GM18520 (cell line): ENCODE measurements at regions not wholly inside any gene's neighbourhood (a gene's known extent, or its start where the extent isn't known, plus 50 kb on each side); places are given as distances from the start of the nearest gene placed in this dataset.
"Not testable (repeated sequence)": the region's sequence is repeated elsewhere in the genome, so short reads cannot be mapped to it uniquely, and the experiment has no call there.

Experiments used
- ATAC-seq: cut with Tn5 transposase; IDR thresholded peaks from one replicate; pipeline ENCODE4 v1.9.1; 2021; ENCODE audit not compliant: unreplicated experiment

DNA sequence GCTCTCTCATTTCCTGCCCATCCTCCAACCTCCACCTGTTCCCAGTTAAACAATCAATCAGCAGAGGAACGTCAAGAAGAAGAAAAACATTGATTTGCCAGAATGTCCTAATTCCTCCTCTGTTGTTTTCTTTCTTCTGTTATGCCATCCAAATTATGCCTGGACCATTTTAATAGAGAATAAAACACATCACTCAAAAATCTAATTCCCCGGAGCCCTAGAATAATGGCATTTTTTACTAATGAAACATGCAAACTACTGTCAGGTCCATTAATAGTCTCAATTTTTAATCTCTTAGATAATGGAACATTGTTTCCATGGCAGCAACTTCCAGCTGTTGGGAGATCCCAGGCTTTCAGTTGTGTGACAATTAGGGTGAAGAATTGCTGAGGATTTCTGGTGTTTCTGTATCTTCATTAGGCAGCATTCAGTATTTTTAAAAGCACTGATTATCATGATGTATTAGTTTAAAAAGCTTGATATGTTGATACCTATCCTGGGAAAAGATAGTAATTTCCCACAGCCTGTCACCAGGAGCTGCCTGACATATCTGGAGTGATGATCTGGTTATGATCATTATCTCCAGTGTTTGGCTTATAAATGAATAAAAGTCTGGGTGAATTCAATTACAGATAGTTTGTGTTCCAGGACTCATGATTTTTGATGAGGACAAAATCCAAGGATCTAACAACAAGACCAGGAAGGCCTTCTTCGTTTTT, 209.8 kb downstream of the TPBG start:
- no peak for ATAC-seq

DNA sequence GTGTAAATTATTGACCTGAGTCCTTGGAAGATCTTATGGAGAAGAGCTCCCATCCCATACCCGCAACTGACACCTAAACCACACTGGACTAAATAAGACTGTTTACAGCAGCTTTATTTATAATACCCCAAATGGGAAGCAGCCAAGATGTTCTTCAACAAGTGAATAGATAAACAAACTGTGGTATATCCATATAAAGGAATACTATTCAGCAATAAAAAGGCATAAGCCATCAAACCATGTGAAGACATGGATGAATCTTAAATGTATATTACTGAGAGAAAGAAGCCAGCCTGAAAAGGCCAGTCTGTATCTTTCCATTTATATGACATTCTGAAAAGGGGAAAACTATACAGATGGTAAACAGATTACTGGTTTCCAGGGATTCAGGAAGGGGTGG, 212.7 kb downstream of the TPBG start:
- no peak for ATAC-seq

DNA sequence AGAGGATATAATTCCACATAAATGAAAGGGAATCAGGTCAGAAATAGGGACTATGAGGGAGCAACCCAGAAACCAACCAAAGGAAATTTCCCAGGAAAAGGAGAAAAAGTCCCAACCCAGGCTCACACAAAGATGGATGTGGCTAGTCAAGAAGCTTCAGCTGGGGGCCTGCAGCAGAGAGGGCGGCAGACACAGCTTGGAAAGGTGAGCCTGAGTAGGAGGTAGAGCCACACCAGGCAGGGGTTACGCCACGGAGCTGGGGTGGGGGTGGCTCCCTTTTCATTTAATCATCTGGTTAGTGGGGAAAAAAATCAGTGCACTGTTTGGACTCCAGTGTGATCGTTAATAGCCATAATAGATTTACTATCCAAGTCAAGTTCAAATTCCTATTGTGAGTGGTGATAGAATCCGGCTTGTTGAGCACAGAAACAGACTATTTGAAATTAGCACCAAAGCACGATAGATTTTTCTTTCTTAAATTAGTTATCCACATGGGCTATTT, 220.6 kb downstream of the TPBG start:
- ATAC-seq, result no peak

DNA sequence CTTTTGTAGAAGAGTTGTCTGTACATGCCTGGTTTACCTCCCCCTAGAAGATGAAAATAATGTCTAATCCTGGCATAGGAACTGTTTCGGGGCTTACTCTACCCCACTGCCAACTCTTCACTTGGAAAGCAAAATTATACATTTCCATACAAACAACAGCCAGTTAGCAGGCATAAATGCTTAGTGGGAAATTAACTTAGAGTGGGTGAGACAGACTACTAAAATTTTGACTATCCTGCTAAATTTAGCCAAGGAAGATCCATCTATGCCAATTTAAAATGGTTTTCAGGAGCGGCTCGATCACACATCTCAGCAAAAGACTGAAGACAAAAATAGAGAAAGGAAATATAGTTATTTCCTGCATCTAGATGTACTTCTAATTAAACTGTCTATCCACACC, 221.2 kb downstream of the TPBG start:
- ATAC-seq, result no peak

DNA sequence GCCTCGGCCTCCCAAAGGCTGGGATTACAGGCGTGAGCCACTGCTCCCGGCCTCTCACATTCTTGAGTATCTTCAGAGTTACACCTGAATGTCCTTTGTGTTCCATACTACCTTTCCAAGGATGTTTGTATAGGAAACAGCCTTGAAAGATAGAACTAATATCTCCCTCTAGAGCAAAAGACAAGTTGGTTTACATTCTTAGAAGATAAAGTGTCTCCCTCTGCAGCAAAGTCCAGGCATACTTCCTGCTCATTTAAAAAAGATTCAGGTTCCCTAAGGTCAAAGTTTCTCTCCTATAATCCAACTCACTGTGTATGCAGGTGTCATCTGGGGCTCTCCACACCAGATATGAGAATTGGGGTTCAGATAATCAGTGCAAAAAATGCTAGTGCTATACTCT, 224.4 kb downstream of the TPBG start:
- ATAC-seq, result no peak

DNA sequence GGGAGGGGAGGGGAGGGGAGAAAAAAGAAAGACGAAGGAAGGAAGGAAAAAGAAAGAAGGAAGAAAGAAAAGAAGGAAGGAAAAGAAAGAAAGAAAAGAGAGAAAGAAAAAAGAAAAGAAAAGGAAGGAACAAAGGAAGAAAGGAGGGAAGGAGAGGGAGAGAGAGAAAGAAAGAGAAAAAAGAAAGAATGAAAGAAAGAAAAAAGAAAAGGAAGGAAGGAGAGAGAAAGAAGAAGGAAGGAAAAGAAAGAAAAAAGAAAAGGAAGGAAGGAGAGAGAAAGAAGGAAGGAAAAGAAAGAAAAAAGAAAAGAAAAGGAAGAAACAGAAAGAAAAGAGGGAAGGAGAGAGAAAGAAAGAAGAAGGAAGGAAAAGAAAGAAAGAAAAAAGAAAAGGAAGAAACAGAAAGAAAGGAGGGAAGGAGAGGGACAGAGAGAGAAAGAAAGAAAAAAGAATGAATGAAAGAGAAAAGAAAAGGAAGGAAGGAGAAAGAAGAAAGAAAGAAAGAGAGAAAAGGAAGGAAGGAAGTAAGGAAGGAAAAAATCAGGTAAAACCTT, 225.3 kb downstream of the TPBG start:
- ATAC-seq, result no peak

DNA sequence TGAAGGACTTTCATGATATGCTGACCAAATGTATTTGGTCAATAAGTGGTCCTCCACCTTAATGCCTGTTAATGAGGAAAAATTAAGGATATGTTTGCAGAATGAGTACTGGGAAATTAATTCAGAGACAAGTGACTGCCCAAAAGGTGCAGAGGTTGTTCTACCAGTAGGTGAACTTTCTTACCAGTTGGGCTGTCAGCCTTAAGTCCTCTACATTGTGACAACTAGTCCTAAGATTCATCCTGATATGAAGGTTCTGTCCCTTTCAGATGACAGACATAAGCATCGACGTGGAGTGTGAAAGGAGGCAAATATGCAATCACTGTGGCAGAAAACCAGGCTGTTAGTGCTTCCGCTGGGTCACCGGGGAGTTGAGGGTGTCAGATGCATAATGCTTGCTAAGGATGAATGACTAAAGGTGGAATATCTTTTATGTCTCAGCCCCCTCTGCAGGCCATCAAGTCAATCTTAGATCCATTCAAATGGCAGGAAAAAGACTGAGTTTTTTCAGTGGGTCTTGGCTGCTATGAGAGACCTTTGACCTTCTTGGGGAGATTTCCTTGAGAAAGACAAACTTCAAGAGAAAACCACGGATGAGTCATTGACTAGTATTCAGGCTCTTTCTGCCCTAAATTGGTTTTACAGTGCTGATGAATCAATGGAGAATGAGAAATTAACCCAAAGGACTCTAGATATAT, 226.0 kb downstream of the TPBG start:
- peak; percentile 73 for ATAC-seq

DNA sequence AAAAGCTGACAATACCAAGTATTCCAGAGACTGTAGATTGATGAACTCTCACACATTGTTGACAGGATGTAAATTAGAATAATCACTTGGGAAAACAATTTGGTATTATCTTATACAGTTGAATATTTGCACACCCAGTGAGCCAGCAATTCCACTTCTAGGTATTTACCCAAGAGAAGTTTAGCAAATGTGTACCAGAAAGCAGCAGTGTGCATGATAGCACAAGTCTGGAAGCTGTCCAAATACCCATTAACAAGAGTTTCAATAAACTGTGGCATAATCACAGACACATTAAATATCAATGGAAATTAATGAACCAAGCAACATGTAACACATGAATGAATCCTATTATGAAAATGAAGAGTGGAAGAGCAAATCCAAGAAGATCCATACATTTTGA, 233.6 kb downstream of the TPBG start:
- no peak for ATAC-seq

DNA sequence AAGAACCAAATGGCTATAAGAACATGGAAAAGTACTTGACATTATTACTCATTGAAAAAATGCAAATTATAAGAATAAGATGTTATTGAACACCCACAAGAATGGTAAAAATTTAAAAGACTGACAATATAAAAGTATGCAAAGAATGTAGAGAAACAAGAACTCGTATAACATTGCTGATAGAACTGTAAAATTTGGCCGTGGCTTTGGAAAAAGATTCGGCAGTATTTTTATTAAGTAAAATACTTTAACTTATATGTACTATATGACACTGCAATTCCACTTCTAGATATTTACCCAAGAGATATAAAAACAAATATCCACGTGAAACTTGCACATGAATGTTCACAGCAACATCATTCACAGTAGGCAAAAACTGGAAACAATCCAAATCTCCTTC, 239.2 kb downstream of the TPBG start:
- ATAC-seq, result no peak

DNA sequence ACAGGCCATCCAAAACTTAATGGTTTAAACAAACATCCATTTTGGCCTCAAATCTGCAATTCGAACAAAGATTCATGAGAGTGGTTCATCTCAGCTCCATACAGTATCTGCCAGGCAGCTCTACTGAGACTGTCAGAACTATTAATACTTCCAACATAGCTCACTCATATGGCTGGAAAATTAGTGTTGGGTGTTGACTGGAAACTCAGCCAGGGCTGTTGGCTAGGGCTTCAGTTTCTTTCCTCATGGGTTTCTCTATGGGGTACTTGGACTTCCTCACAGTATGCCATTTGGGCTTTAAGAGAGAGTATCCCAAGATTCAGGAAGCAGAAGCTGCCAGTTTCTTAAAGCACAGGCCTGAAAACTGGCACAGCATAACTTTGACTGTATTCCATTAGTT, 240.3 kb downstream of the TPBG start:
- ATAC-seq, result no peak

DNA sequence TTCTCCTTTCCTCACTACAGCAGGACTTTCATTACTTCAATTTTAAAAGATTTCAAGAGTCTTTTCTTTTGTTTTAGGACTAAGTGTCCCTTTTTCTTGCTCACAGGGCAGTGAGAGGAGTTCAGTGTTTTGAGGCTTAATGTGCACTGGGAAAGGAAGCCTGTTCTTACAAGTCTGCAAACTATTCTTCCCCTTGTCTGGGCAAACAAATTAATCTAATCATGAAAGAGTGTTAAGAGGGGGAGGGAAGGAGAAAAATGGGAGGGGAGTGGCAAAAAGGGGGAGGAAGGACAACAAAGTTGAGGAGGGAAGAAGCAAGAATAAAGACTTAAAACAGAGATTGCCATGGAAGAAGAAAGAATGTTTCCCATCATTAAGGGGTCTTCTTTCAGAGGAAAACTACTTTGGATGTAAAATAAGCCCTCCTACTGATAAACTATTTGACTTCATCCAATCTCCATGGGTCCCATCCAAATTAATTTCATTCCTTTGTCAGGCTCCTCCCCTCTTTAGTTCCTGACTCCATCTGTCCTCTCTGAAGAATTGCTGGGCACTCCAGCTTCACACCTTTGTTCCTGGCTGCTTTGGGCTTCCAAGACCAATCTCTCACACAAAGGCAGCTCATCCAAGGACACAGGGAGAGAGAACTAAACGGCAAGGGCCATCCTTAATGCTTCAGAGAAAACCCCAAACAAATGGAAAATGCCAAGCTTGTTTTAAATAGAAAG, 244.5 kb downstream of the TPBG start:
- no peak for ATAC-seq

DNA sequence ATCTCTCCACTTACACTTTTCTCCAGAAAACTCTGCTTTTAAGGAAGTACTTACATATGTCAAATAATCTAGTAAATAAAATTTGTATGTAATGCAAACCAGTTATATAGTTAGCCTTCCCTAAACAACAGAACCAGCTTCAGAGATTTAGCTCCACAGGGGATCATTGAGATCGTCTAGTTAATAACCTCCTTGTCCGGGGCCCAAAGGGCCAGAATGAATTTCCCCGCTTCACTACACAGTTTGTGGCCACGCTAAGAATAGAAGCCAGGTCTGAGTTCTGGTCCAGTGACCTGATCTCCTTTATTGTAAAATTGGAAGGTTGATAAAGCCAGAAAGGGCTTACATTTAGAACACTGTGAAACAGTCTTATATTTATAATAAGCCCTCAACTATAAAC, 245.2 kb downstream of the TPBG start:
- no peak for ATAC-seq

DNA sequence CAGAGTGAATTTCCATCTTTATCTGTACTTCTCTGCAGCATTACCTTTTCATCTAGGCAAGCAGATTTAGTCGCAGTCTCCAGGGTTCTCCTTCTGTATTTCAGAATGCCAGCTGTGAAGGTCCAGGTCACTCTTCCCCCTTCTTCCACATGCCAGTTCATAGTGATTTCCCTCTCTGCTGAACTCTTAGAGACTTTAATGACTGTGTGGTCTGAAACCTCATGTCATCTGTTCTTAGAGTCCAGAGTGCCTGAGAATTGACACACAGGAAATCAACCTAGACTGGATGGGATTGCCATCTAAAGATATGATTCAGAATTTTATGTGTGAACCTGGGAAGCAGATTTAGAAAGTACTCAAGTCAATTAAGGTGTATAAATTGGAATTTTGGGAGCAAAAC, 248.1 kb downstream of the TPBG start:
- ATAC-seq, result no peak

DNA sequence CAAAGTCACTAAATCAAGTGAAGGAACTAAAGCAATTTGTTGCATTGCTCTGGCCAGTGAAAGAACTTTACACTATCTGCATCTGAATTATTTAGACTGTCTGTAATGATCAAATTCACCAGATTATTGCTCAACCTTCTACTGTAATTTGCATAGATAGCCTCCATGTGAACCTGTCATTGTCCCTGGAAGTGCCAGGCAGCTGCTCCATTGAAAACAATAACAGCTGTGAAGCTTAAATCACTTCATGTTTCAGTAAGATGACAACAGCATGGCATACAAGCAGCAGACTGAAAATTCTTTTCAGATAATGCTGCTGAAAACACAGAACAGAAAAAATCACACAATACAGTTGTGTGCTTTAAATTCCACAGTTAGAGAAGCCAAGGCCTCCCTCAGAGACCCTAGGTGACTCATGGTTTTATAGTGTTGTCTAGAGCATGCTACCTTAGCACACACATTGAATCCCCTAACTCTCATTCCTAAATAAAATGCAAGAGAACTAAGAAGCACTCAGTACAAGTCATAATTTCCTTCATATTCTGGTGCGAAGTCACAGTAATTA, 248.9 kb downstream of the TPBG start:
- no peak for ATAC-seq

DNA sequence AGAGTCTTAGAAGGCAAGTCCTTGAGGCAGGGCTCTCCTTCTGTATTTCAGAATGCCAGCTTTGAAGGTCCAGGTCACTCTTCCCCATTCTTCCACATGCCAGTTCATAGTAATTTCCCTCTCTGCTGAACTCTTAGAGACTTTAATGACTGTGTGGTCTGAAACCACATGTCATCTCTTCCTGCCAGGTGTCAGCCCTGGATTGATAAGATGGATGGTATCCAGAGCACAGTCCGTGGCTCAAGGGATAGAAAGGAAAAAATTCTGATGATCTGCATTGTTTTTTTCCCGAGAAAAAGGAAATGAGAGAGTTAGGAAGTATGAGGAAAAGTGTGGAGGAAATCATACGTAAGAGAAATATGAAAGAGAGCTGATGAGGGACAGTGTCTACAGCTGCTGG, 250.9 kb downstream of the TPBG start:
- ATAC-seq, result no peak

DNA sequence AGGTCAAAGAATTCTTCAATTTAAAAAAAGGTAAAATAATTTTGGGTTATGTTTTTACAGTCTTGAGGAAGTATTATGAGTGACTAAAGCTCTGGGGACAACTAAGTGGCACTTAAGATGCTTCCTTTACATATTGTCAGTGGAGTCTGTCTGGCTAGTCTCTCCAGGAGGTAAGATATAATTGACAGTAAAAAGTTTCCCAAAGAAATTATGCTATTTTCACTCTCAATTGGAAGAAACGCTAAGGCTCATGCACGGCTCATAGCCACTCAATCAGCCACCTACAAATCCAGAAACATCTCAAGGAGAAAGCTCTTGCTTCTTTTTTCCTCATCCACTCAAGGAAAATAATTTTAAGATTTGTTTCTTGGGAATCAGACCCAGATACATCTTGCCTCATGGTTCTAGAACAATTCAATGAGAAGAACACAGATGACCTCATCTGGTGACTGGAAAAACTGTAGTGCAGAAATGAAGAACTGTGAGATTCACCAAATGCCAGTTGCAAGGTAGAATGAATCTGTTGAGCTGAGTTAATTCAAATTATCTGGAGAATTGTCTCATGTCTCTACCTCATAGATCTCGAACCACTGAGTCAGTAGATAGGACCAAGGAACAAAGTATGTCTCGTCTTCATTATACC, 252.9 kb downstream of the TPBG start:
- ATAC-seq, result no peak

DNA sequence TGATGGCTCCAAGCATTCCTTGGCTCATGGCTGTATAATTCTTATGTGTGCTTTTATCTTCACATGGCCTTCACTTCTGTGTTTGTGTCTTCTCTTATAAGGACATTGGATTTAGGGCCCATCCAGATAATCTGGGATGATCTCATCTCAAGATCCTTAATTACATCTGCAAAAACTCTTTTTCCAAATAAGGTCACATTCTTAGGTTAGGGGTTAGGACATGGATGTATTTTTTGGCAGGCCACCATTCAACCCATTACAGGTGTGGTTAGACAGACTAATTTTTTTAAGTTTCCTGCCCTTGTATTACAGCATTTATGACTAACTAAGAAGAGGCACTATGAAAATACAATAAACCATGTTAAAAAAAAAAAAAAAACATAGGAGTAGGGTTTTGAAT, 254.0 kb downstream of the TPBG start:
- ATAC-seq, result no peak

DNA sequence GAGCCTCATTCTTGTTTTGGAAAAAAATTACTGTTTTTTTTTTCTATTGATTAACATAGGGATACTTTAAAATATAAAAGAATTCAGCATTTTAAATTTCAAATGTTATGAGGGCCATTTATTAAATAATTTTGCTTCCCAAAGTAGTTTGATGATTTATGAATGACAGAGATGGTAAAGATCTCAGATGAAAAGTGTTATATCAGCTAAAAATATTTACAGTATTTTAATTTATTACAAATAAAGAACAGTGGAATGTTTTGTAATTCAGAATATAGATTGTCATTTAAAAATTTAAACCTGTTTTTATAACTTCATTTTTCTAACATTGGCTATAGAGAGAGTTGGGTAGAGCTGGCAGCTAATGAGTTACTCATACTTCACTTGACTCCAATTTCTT, 256.0 kb downstream of the TPBG start:
- no peak for ATAC-seq

DNA sequence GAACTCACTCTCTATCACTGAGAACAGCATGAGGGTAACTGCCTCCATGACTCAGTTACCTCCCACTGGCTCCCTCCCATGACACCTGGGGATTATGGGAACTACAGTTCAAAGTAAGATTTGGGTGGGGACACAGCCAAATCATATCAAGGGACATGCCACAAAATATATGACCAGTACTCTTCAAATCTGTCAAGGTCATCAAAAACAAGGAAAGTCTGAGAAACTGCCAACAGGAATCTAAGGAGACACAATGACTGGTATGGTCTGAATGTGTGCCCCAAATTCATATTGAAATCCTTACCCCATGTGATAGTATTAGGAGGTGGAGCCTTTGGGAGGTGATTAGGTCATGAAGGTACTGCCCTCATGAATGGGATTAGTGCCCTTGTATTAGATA, 258.8 kb downstream of the TPBG start:
- no peak for ATAC-seq

DNA sequence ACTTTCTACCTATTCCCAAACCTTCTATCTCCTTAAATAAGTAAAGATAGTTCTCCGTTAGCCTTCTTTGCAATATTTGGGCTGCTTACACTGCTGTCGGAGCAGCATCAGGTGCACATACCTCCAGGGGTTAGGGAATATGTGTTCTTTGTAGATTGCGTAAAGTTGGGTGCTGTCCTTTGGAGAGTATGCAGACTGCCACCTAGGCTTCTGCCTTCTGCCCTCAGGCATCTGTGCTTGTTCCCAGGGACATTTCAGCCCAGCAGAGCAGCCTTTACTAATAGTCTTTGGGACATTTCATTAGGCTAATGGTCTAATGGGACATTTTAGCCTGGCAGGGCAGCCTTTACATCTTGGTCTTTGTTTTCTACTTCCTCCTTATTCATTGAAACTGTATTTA, 260.6 kb downstream of the TPBG start:
- no peak for ATAC-seq

DNA sequence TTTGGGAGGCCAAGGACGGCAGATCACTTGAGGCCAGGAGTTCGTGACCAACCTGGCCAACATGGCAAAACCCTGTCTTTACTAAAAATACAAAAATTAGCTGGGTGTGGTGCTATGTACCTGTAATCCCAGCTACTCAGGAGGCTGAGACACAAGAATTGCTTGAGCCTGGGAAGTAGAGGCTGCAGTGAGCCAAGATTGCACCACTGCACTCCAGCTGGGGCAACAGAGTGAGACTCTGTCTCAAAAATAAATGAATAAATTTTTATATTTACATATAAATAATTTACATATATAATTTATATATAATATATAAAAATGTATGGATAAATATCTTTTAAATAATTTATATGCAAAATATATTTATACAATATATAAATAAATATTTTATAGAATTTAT, 263.3 kb downstream of the TPBG start:
- ATAC-seq, result not testable (repeated sequence)
